ENCODE measurements at regions not wholly inside any gene's neighbourhood (a gene's known extent, or its start where the extent isn't known, plus 50 kb on each side); places are given as distances from the start of the nearest gene placed in this dataset.
"Not testable (repeated sequence)": the region's sequence is repeated elsewhere in the genome, so short reads cannot be mapped to it uniquely, and the experiment has no call there.

GRCh38 chr5:3452622-3453021 is 143.0 kb upstream of the IRX1 start:
- H3K27ac ChIP-seq (ENCODE audit: insufficient read depth in 1 of 2, low read depth in 1 of 2, low read length in 2 of 2, poor library complexity in 1 of 2, severe bottlenecking in 2 of 2) = no peak overlapping the region
- ChIA-PET POLR2A (no interaction called here), CTCF (no interaction called here)
- H3K4me1 ChIP-seq (ENCODE audit: control extremely low read depth in 1 of 4, control insufficient read depth in 4 of 4, insufficient read depth in 4 of 4, low read length in 3 of 4) = no peaks in the 10 kb centered on the region
- no peaks in the 10 kb centered on the region for H3K27me3 ChIP-seq (replicated peaks in 2 of 5; ENCODE audit: control insufficient read depth in 4 of 5, insufficient read depth in 5 of 5, low read length in 4 of 5)
- 94% methylated on average over 6 of the region's 7 CpGs for WGBS (ENCODE audit: insufficient coverage)
- peaks cover 0 to 2% (median 0%) of the 10 kb centered on the region in 5 experiments for H3K9me3 ChIP-seq (ENCODE audit: control extremely low read depth in 1 of 5, control insufficient read depth in 4 of 5, insufficient read depth in 2 of 5, low read depth in 1 of 5, low read length in 4 of 5)
- no peak overlapping the region for H3K4me3 ChIP-seq (ENCODE audit: control insufficient read depth in 1 of 7, extremely low read depth in 1 of 7, insufficient read depth in 4 of 7, low read depth in 2 of 7, low read length in 6 of 7)
- H3K36me3 ChIP-seq (ENCODE audit: control insufficient read depth in 4 of 4, insufficient read depth in 4 of 4, low read length in 3 of 4) = no peaks in the 10 kb centered on the region
- no peak for DNase-seq

GRCh38 chr5:3451961-3452360 is 143.7 kb upstream of the IRX1 start:
- Histone ChIP-seq H3K36me3 (ENCODE audit: control insufficient read depth in 4 of 4, insufficient read depth in 4 of 4, low read length in 3 of 4) (no peaks in the 10 kb centered on the region), H3K4me3 (ENCODE audit: control insufficient read depth in 1 of 7, extremely low read depth in 1 of 7, insufficient read depth in 4 of 7, low read depth in 2 of 7, low read length in 6 of 7) (no peak overlapping the region), H3K4me1 (ENCODE audit: control extremely low read depth in 1 of 4, control insufficient read depth in 4 of 4, insufficient read depth in 4 of 4, low read length in 3 of 4) (no peaks in the 10 kb centered on the region), H3K27ac (ENCODE audit: insufficient read depth in 1 of 2, low read depth in 1 of 2, low read length in 2 of 2, poor library complexity in 1 of 2, severe bottlenecking in 2 of 2) (no peak overlapping the region), H3K9me3 (ENCODE audit: control extremely low read depth in 1 of 5, control insufficient read depth in 4 of 5, insufficient read depth in 2 of 5, low read depth in 1 of 5, low read length in 4 of 5) (peaks cover 0 to 3% (median 0%) of the 10 kb centered on the region in 5 experiments), H3K27me3 (replicated peaks in 2 of 5; ENCODE audit: control insufficient read depth in 4 of 5, insufficient read depth in 5 of 5, low read length in 4 of 5) (no peaks in the 10 kb centered on the region)
- POLR2A ChIA-PET = interaction anchor here (0.5 kb wide), 1 partner anchor 81 kb away, joined by 3 read pairs; no protein-coding TSS in a partner anchor
- WGBS (ENCODE audit: insufficient coverage) = 93% methylated on average over 7 of the region's 10 CpGs
- DNase-seq = no peak
- CTCF ChIA-PET = no interaction called here

GRCh38 chr5:3449481-3449880 is 146.2 kb upstream of the IRX1 start:
- CTCF ChIA-PET = no interaction called here
- Histone ChIP-seq H3K36me3 (ENCODE audit: control insufficient read depth in 4 of 4, insufficient read depth in 4 of 4, low read length in 3 of 4) (no peaks in the 10 kb centered on the region), H3K27me3 (replicated peaks in 2 of 5; ENCODE audit: control insufficient read depth in 4 of 5, insufficient read depth in 5 of 5, low read length in 4 of 5) (no peaks in the 10 kb centered on the region), H3K4me3 (ENCODE audit: control insufficient read depth in 1 of 7, extremely low read depth in 1 of 7, insufficient read depth in 4 of 7, low read depth in 2 of 7, low read length in 6 of 7) (no peak overlapping the region), H3K9me3 (ENCODE audit: control extremely low read depth in 1 of 5, control insufficient read depth in 4 of 5, insufficient read depth in 2 of 5, low read depth in 1 of 5, low read length in 4 of 5) (peaks cover 0 to 11% (median 0%) of the 10 kb centered on the region in 5 experiments), H3K27ac (ENCODE audit: insufficient read depth in 1 of 2, low read depth in 1 of 2, low read length in 2 of 2, poor library complexity in 1 of 2, severe bottlenecking in 2 of 2) (no peak overlapping the region), H3K4me1 (ENCODE audit: control extremely low read depth in 1 of 4, control insufficient read depth in 4 of 4, insufficient read depth in 4 of 4, low read length in 3 of 4) (no peaks in the 10 kb centered on the region)
- WGBS (ENCODE audit: insufficient coverage) = 94% methylated on average over 2 of the region's 4 CpGs
- no peak for DNase-seq
- POLR2A ChIA-PET = no interaction called here

- Histone ChIP-seq H3K9me3 (ENCODE audit: control extremely low read depth in 1 of 5, control insufficient read depth in 4 of 5, insufficient read depth in 2 of 5, low read depth in 1 of 5, low read length in 4 of 5) (peaks cover 0 to 11% (median 0%) of the 10 kb centered on the region in 5 experiments), H3K27me3 (replicated peaks in 2 of 5; ENCODE audit: control insufficient read depth in 4 of 5, insufficient read depth in 5 of 5, low read length in 4 of 5) (no peaks in the 10 kb centered on the region), H3K27ac (ENCODE audit: insufficient read depth in 1 of 2, low read depth in 1 of 2, low read length in 2 of 2, poor library complexity in 1 of 2, severe bottlenecking in 2 of 2) (no peak overlapping the region), H3K36me3 (ENCODE audit: control insufficient read depth in 4 of 4, insufficient read depth in 4 of 4, low read length in 3 of 4) (no peaks in the 10 kb centered on the region), H3K4me3 (ENCODE audit: control insufficient read depth in 1 of 7, extremely low read depth in 1 of 7, insufficient read depth in 4 of 7, low read depth in 2 of 7, low read length in 6 of 7) (no peak overlapping the region), H3K4me1 (ENCODE audit: control extremely low read depth in 1 of 4, control insufficient read depth in 4 of 4, insufficient read depth in 4 of 4, low read length in 3 of 4) (no peaks in the 10 kb centered on the region)
- no peak for DNase-seq
- 67% methylated on average over 3 of the region's 3 CpGs for WGBS (ENCODE audit: insufficient coverage)
- ChIA-PET CTCF (no interaction called here), POLR2A (no interaction called here)
These were observed 149.2 kb upstream of the IRX1 start for GRCh38 chr5:3446410-3446809.

- H3K4me3 ChIP-seq (ENCODE audit: control insufficient read depth in 1 of 7, extremely low read depth in 1 of 7, insufficient read depth in 4 of 7, low read depth in 2 of 7, low read length in 6 of 7); POLR2A ChIA-PET; DNase-seq; H3K27me3 ChIP-seq (replicated peaks in 2 of 5; ENCODE audit: control insufficient read depth in 4 of 5, insufficient read depth in 5 of 5, low read length in 4 of 5); H3K4me1 ChIP-seq (ENCODE audit: control extremely low read depth in 1 of 4, control insufficient read depth in 4 of 4, insufficient read depth in 4 of 4, low read length in 3 of 4); CTCF ChIA-PET; H3K36me3 ChIP-seq (ENCODE audit: control insufficient read depth in 4 of 4, insufficient read depth in 4 of 4, low read length in 3 of 4); H3K27ac ChIP-seq (ENCODE audit: insufficient read depth in 1 of 2, low read depth in 1 of 2, low read length in 2 of 2, poor library complexity in 1 of 2, severe bottlenecking in 2 of 2): not testable (repeated sequence)
- H3K9me3 ChIP-seq (ENCODE audit: control extremely low read depth in 1 of 5, control insufficient read depth in 4 of 5, insufficient read depth in 2 of 5, low read depth in 1 of 5, low read length in 4 of 5) = peaks cover 0 to 11% (median 0%) of the 10 kb centered on the region in 5 experiments
These were observed 150.1 kb upstream of the IRX1 start for GRCh38 chr5:3445517-3445916.

- H3K36me3 ChIP-seq (ENCODE audit: control insufficient read depth in 4 of 4, insufficient read depth in 4 of 4, low read length in 3 of 4) = no peaks in the 10 kb centered on the region
- H3K27me3 ChIP-seq (replicated peaks in 2 of 5; ENCODE audit: control insufficient read depth in 4 of 5, insufficient read depth in 5 of 5, low read length in 4 of 5) = peaks cover 0 to 3% (median 0%) of the 10 kb centered on the region in 5 experiments
- H3K9me3 ChIP-seq (ENCODE audit: control extremely low read depth in 1 of 5, control insufficient read depth in 4 of 5, insufficient read depth in 2 of 5, low read depth in 1 of 5, low read length in 4 of 5) = no peaks in the 10 kb centered on the region
- POLR2A ChIA-PET = no interaction called here
- no peak overlapping the region for H3K4me3 ChIP-seq (ENCODE audit: control insufficient read depth in 1 of 7, extremely low read depth in 1 of 7, insufficient read depth in 4 of 7, low read depth in 2 of 7, low read length in 6 of 7)
- no peak overlapping the region for H3K27ac ChIP-seq (ENCODE audit: insufficient read depth in 1 of 2, low read depth in 1 of 2, low read length in 2 of 2, poor library complexity in 1 of 2, severe bottlenecking in 2 of 2)
- DNase-seq = no peak
- no peaks in the 10 kb centered on the region for H3K4me1 ChIP-seq (ENCODE audit: control extremely low read depth in 1 of 4, control insufficient read depth in 4 of 4, insufficient read depth in 4 of 4, low read length in 3 of 4)
- CTCF ChIA-PET = no interaction called here
- 88% methylated on average over 4 of the region's 4 CpGs for WGBS (ENCODE audit: insufficient coverage)
These were observed 163.5 kb upstream of the IRX1 start for GRCh38 chr5:3432135-3432534.

GRCh38 chr5:3430691-3431090 is 164.9 kb upstream of the IRX1 start:
- POLR2A ChIA-PET = no interaction called here

More at GRCh38 chr5:3430691-3431090, 164.9 kb upstream of the IRX1 start:
- no peaks in the 10 kb centered on the region for H3K36me3 ChIP-seq (ENCODE audit: control insufficient read depth in 4 of 4, insufficient read depth in 4 of 4, low read length in 3 of 4)
- peaks cover 0 to 3% (median 0%) of the 10 kb centered on the region in 5 experiments for H3K27me3 ChIP-seq (replicated peaks in 2 of 5; ENCODE audit: control insufficient read depth in 4 of 5, insufficient read depth in 5 of 5, low read length in 4 of 5)
- 70% methylated on average over 4 of the region's 5 CpGs for WGBS (ENCODE audit: insufficient coverage)
- CTCF ChIA-PET = no interaction called here
- no peak for DNase-seq
- H3K9me3 ChIP-seq (ENCODE audit: control extremely low read depth in 1 of 5, control insufficient read depth in 4 of 5, insufficient read depth in 2 of 5, low read depth in 1 of 5, low read length in 4 of 5) = no peaks in the 10 kb centered on the region
- H3K27ac ChIP-seq (ENCODE audit: insufficient read depth in 1 of 2, low read depth in 1 of 2, low read length in 2 of 2, poor library complexity in 1 of 2, severe bottlenecking in 2 of 2) = no peak overlapping the region
- no peaks in the 10 kb centered on the region for H3K4me1 ChIP-seq (ENCODE audit: control extremely low read depth in 1 of 4, control insufficient read depth in 4 of 4, insufficient read depth in 4 of 4, low read length in 3 of 4)
- no peak overlapping the region for H3K4me3 ChIP-seq (ENCODE audit: control insufficient read depth in 1 of 7, extremely low read depth in 1 of 7, insufficient read depth in 4 of 7, low read depth in 2 of 7, low read length in 6 of 7)
